HepG2 (cell line): ENCODE measurements at regions not wholly inside any gene's neighbourhood (a gene's known extent, or its start where the extent isn't known, plus 50 kb on each side); places are given as distances from the start of the nearest gene placed in this dataset.

Experiments
- CREB1 ChIP-seq, 2 experiments: fragments of 450-650 bp in 1 of 2; IDR thresholded peaks; 2 replicates each; pipeline ENCODE4 v1.6.1; 2016 to 2017; ENCODE audit warnings: control low read depth in 1 of 2, mild to moderate bottlenecking in 1 of 2, missing compliant biosample characterization in 1 of 2, missing genetic modification characterization in 1 of 2
- CREM ChIP-seq, 2 experiments: sonication (generic) in 1 of 2; formaldehyde crosslinking in 1 of 2; IDR thresholded peaks; 2 replicates each; pipeline versions ENCODE4 v1.4.0 to v1.6.1; 2016 to 2020; ENCODE audit warnings: antibody characterized with exemption in 1 of 2, mild to moderate bottlenecking in 1 of 2, missing genetic modification reagents in 1 of 2
- DBP ChIP-seq: sonication (generic); formaldehyde crosslinking; IDR thresholded peaks from 2 replicates; pipeline ENCODE4 v1.4.0; 2020; ENCODE audit warnings: missing genetic modification reagents; ENCODE audit errors: not compliant biosample characterization
- HMGA1 ChIP-seq: sonication (generic); formaldehyde crosslinking; conservative IDR thresholded peaks from 2 replicates; pipeline ENCODE4 v1.4.0; 2020; ENCODE audit warnings: missing genetic modification reagents
- MNT ChIP-seq: fragments of 450-650 bp; IDR thresholded peaks from 2 replicates; pipeline ENCODE4 v1.6.1; 2016
- NFRKB ChIP-seq: fragments of 450-650 bp; IDR thresholded peaks from 2 replicates; pipeline ENCODE4 v1.6.1; 2017
- RCOR2 ChIP-seq: IDR thresholded peaks from 2 replicates; pipeline ENCODE4 v1.6.1; 2016; ENCODE audit warnings: missing biosample characterization, missing genetic modification reagents
- SUZ12 ChIP-seq: fragments of 150-350 bp; IDR thresholded peaks from 2 replicates; pipeline ENCODE4 v1.6.1; 2014; ENCODE audit warnings: low read depth, low read length
- ZNF646 ChIP-seq: sonication (generic); formaldehyde crosslinking; IDR thresholded peaks from 2 replicates; pipeline ENCODE4 v1.9.0; 2021; ENCODE audit warnings: mild to moderate bottlenecking, missing genetic modification reagents
- ZNF660 ChIP-seq: sonication (generic); formaldehyde crosslinking; IDR thresholded peaks from 2 replicates; pipeline ENCODE4 v1.5.1; 2020; ENCODE audit warnings: mild to moderate bottlenecking, low read depth, missing genetic modification reagents, borderline replicate concordance

GRCh38 chr15:29550834-29551465, 271.3 kb downstream of the TJP1 start:
- TF ChIP-seq CREB1 (IDR thresholded peaks at IDR 0.05) (0 out of 2 replicates have a peak, but pooled peaks have one; percentile 10), CREB1 (CRISPR knock-in tag; IDR thresholded peaks at IDR 0.05) (no peak), NFRKB (no peak), DBP (CRISPR knock-in tag) (no peak), SUZ12 (no peak), CREM (IDR thresholded peaks at IDR 0.05) (no peak), CREM (CRISPR knock-in tag; IDR thresholded peaks at IDR 0.05) (no peak), ZNF660 (CRISPR knock-in tag) (no peak), MNT (no peak), HMGA1 (CRISPR knock-in tag) (no peak), ZNF646 (no peak), RCOR2 (CRISPR knock-in tag) (no peak)
